ENCODE measurements at regions not wholly inside any gene's neighbourhood (a gene's known extent, or its start where the extent isn't known, plus 50 kb on each side); places are given as distances from the start of the nearest gene placed in this dataset.

GRCh38 chr9:89926691-89927220, 321.9 kb downstream of the GADD45G start:
- DNase-seq (ENCODE audit: low spot score) (no peak), ATAC-seq (no peak)
- no peaks in the 10 kb centered on the region for H3K36me3 ChIP-seq (ENCODE audit: insufficient read depth)
- H3K79me2 ChIP-seq (replicated peaks; ENCODE audit: insufficient read depth), result no peaks in the 10 kb centered on the region
- H3K4me1 ChIP-seq (ENCODE audit: insufficient read depth), result no peaks in the 10 kb centered on the region
- no peak overlapping the region for H3K4me3 ChIP-seq
- 0 out of 2 replicates have a peak overlapping the region, but pooled peaks have one; percentile 52 for H2AFZ ChIP-seq
- H3K36me3 Mint-ChIP-seq (ENCODE audit: low read depth), result no peaks in the 10 kb centered on the region
- H3K4me1 Mint-ChIP-seq, result peaks cover 15% of the 10 kb centered on the region
- H4K20me1 ChIP-seq (replicated peaks; ENCODE audit: insufficient read depth), result no peaks in the 10 kb centered on the region
- no peaks in the 10 kb centered on the region for H3F3A ChIP-seq (replicated peaks; ENCODE audit: low read depth)
- no peak for TF ChIP-seq EZH2 (IDR thresholded peaks at IDR 0.05; ENCODE audit: low read depth, unreplicated experiment)
- TF ChIP-seq ETS1 (IDR thresholded peaks at IDR 0.05), result no peak
- TF ChIP-seq ZNF331 (CRISPR knock-in tag; IDR thresholded peaks at IDR 0.05; ENCODE audit: low read depth), result no peak
- TF ChIP-seq POLR2AphosphoS5 (IDR thresholded peaks at IDR 0.05; ENCODE audit: low read depth), result no peak
- no peak for TF ChIP-seq NANOG (IDR thresholded peaks at IDR 0.05; ENCODE audit: borderline replicate concordance)
- TF ChIP-seq CREB1 (CRISPR knock-in tag; IDR thresholded peaks at IDR 0.05; ENCODE audit: low read depth), result no peak
- TF ChIP-seq EZH2phosphoT487 (IDR thresholded peaks at IDR 0.05; ENCODE audit: unreplicated experiment), result no peak
- TF ChIP-seq REST (IDR thresholded peaks at IDR 0.05; ENCODE audit: unreplicated experiment), result no peak
- no peak for TF ChIP-seq CTCF (conservative IDR thresholded peaks at IDR 0.05; ENCODE audit: low read depth in 2 of 2)
- TF ChIP-seq ZNF114 (CRISPR knock-in tag; IDR thresholded peaks at IDR 0.05), result no peak
- no peak overlapping the region for H3K27ac Mint-ChIP-seq
- H3K4me3 Mint-ChIP-seq, result no peak overlapping the region
- H3K9me2 ChIP-seq (ENCODE audit: insufficient read depth), result no peaks in the 10 kb centered on the region
- H3K9me3 Mint-ChIP-seq, result no peaks in the 10 kb centered on the region
- H3K27me3 ChIP-seq (ENCODE audit: insufficient read depth), result no peaks in the 10 kb centered on the region
- H3K27ac ChIP-seq (ENCODE audit: low read depth), result no peak overlapping the region
- H3K27me3 Mint-ChIP-seq (ENCODE audit: insufficient read depth, low read depth, poor library complexity), result peaks cover 8% of the 10 kb centered on the region
- no peak overlapping the region for H3K4me2 ChIP-seq

Measured in GM23338 (cell line).